ENCODE measurements at regions not wholly inside any gene's neighbourhood (a gene's known extent, or its start where the extent isn't known, plus 50 kb on each side); places are given as distances from the start of the nearest gene placed in this dataset.

DNA sequence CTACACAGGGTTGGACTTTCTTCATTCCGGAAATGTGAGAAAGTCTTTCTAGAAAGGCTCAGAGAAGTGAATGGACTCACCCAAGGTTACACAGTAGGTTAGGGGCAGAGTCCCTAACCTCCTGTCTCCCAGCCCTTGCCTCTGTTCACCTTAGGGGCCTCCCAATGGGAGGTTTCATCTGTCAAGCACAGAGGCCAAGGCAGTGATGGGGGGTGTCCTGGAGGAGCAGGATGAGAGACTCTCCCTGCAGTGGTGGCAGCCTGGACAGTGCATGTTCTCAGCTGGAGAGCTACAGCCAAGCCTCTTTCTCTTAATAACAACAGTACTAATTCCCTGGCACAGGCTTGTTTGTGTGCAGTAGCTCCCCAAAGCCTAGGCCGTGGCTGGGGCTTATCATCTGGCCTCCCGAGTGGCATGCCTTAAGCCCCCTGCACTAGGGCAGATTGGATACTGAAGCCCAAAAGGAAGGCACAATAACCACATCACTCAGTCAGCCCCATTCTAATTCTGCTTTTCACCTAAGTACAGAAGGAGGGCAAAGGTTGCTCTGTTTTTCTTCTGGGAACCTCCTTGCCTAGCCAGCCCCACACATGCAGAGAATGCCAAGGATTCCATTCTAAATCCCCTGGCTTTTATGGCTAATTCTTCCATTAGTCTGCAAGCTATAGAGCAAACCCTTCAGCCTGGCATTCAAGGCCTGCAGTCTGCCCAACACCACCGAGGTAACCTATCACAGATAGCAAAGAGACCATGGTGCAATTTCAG is 50.2 kb upstream of the XPA start:
- H3K4me3 ChIP-seq (ENCODE audit: low read depth in 1 of 2, low read length in 2 of 2): no peak overlapping the region

DNA sequence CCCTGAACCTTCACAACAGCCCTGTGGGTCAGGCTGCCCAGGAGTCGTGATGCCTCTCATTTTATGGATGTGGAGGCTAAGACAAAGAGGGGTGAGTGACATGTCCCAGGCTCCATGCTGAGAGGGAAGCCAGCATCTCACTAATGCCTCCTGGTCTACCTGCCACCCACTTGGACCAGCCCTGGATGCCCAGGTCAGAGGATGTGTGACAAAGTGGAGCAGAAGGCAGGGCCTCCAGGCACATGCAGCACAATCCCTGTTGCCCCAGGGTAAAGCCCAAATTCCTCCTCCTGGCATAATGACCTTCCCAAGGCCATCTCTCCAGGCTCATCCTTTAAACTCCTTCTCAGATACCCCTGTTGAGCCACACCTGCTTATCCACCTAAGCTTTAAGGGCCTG is 51.4 kb upstream of the XPA start:
- H3K9me3 ChIP-seq (ENCODE audit: control insufficient read depth in 1 of 2, low read length in 2 of 2): no peaks in the 10 kb centered on the region
- H3K4me1 ChIP-seq (ENCODE audit: control insufficient read depth in 1 of 2, insufficient read depth in 2 of 2, low read length in 2 of 2): no peaks in the 10 kb centered on the region
- no peaks in the 10 kb centered on the region for H3K36me3 ChIP-seq (ENCODE audit: control insufficient read depth in 1 of 2, insufficient read depth in 2 of 2, low read length in 2 of 2)
- H3K27me3 ChIP-seq (ENCODE audit: low read depth, low read length): no peaks in the 10 kb centered on the region
- H3K4me3 ChIP-seq (ENCODE audit: low read depth in 1 of 2, low read length in 2 of 2): no peak overlapping the region
- H3K27ac ChIP-seq (ENCODE audit: low read length): no peak overlapping the region

More for the DNA sequence above, 50.2 kb upstream of the XPA start:
- no peaks in the 10 kb centered on the region for H3K27me3 ChIP-seq (ENCODE audit: low read depth, low read length)
- no peak overlapping the region for H3K27ac ChIP-seq (ENCODE audit: low read length)
- no peaks in the 10 kb centered on the region for H3K4me1 ChIP-seq (ENCODE audit: control insufficient read depth in 1 of 2, insufficient read depth in 2 of 2, low read length in 2 of 2)
- H3K36me3 ChIP-seq (ENCODE audit: control insufficient read depth in 1 of 2, insufficient read depth in 2 of 2, low read length in 2 of 2): no peaks in the 10 kb centered on the region
- H3K9me3 ChIP-seq (ENCODE audit: control insufficient read depth in 1 of 2, low read length in 2 of 2): peaks cover 0 to 5% of the 10 kb centered on the region in 2 donors

- H3K4me3 ChIP-seq (ENCODE audit: low read depth in 1 of 2, low read length in 2 of 2): no peak overlapping the region
- H3K9me3 ChIP-seq (ENCODE audit: control insufficient read depth in 1 of 2, low read length in 2 of 2): no peaks in the 10 kb centered on the region
- no peaks in the 10 kb centered on the region for H3K27me3 ChIP-seq (ENCODE audit: low read depth, low read length)
- H3K36me3 ChIP-seq (ENCODE audit: control insufficient read depth in 1 of 2, insufficient read depth in 2 of 2, low read length in 2 of 2): no peaks in the 10 kb centered on the region
- H3K4me1 ChIP-seq (ENCODE audit: control insufficient read depth in 1 of 2, insufficient read depth in 2 of 2, low read length in 2 of 2): no peaks in the 10 kb centered on the region
- no peak overlapping the region for H3K27ac ChIP-seq (ENCODE audit: low read length)
Measured at GRCh38 chr9:97749928-97750327, 52.8 kb upstream of the XPA start.

- no peaks in the 10 kb centered on the region for H3K4me1 ChIP-seq (ENCODE audit: control insufficient read depth in 1 of 2, insufficient read depth in 2 of 2, low read length in 2 of 2)
- no peak overlapping the region for H3K27ac ChIP-seq (ENCODE audit: low read length)
- no peaks in the 10 kb centered on the region for H3K27me3 ChIP-seq (ENCODE audit: low read depth, low read length)
- no peak overlapping the region for H3K4me3 ChIP-seq (ENCODE audit: low read depth in 1 of 2, low read length in 2 of 2)
- no peaks in the 10 kb centered on the region for H3K36me3 ChIP-seq (ENCODE audit: control insufficient read depth in 1 of 2, insufficient read depth in 2 of 2, low read length in 2 of 2)
- H3K9me3 ChIP-seq (ENCODE audit: control insufficient read depth in 1 of 2, low read length in 2 of 2): no peaks in the 10 kb centered on the region
Measured at GRCh38 chr9:97751531-97751930, 54.4 kb upstream of the XPA start.

- Histone ChIP-seq H3K4me3 (ENCODE audit: low read depth in 1 of 2, low read length in 2 of 2) (no peak overlapping the region), H3K9me3 (ENCODE audit: control insufficient read depth in 1 of 2, low read length in 2 of 2) (no peaks in the 10 kb centered on the region), H3K36me3 (ENCODE audit: control insufficient read depth in 1 of 2, insufficient read depth in 2 of 2, low read length in 2 of 2) (no peaks in the 10 kb centered on the region), H3K27ac (ENCODE audit: low read length) (no peak overlapping the region), H3K27me3 (ENCODE audit: low read depth, low read length) (no peaks in the 10 kb centered on the region), H3K4me1 (ENCODE audit: control insufficient read depth in 1 of 2, insufficient read depth in 2 of 2, low read length in 2 of 2) (no peaks in the 10 kb centered on the region)
Measured at GRCh38 chr9:97752274-97752673, 55.1 kb upstream of the XPA start.

DNA sequence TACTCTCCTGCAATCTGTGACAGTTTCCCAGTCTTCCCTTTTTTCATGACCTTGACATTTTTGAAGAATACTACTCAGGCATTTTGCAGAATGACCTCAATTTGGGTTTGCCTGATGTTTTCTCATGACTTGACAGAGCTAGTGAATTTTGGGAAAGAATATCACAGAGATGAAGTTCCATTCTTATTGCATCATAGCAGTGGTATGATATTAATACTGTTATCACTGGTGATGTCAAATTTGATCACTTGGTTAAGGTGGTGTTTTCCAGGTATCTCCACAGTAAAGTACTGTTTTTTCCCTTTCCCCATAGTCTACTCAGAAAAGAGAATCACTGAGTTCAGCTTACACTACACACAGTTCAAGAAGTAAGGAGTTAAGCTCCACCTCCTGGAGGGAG is 56.2 kb upstream of the XPA start:
- no peaks in the 10 kb centered on the region for H3K36me3 ChIP-seq (ENCODE audit: control insufficient read depth in 1 of 2, insufficient read depth in 2 of 2, low read length in 2 of 2)

DNA sequence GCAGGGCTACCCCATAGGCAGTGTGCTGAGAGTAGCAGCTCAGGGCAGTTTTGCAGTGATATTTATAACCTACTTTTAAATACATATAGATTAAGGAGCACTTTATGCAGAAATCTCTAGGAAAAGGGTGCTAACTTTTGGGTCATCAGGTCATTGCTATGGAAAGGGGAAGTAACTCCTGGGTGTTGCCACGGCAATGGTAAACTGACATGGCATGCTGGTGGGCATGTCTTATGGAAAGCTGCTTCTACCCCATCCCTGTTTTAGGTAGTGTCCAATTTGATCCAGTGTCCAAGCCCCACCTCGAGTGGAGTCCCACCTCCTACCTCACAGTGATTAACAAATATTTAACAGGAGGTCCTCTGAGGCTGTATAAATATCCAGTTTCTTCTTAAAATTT is 56.8 kb upstream of the XPA start:
- Histone ChIP-seq H3K27ac (ENCODE audit: low read length) (no peak overlapping the region), H3K36me3 (ENCODE audit: control insufficient read depth in 1 of 2, insufficient read depth in 2 of 2, low read length in 2 of 2) (no peaks in the 10 kb centered on the region), H3K4me1 (ENCODE audit: control insufficient read depth in 1 of 2, insufficient read depth in 2 of 2, low read length in 2 of 2) (no peaks in the 10 kb centered on the region), H3K9me3 (ENCODE audit: control insufficient read depth in 1 of 2, low read length in 2 of 2) (no peaks in the 10 kb centered on the region), H3K4me3 (ENCODE audit: low read depth in 1 of 2, low read length in 2 of 2) (no peak overlapping the region), H3K27me3 (ENCODE audit: low read depth, low read length) (no peaks in the 10 kb centered on the region)

More for the DNA sequence above, 56.2 kb upstream of the XPA start:
- Histone ChIP-seq H3K4me3 (ENCODE audit: low read depth in 1 of 2, low read length in 2 of 2) (no peak overlapping the region), H3K27me3 (ENCODE audit: low read depth, low read length) (no peaks in the 10 kb centered on the region), H3K9me3 (ENCODE audit: control insufficient read depth in 1 of 2, low read length in 2 of 2) (no peaks in the 10 kb centered on the region), H3K27ac (ENCODE audit: low read length) (no peak overlapping the region), H3K4me1 (ENCODE audit: control insufficient read depth in 1 of 2, insufficient read depth in 2 of 2, low read length in 2 of 2) (no peaks in the 10 kb centered on the region)

GRCh38 chr9:97755618-97756267 is 58.6 kb upstream of the XPA start:
- H3K4me1 ChIP-seq (ENCODE audit: control insufficient read depth in 1 of 2, insufficient read depth in 2 of 2, low read length in 2 of 2): peaks cover 0 to 4% of the 10 kb centered on the region in 2 donors
- H3K36me3 ChIP-seq (ENCODE audit: control insufficient read depth in 1 of 2, insufficient read depth in 2 of 2, low read length in 2 of 2): no peaks in the 10 kb centered on the region
- no peaks in the 10 kb centered on the region for H3K9me3 ChIP-seq (ENCODE audit: control insufficient read depth in 1 of 2, low read length in 2 of 2)
- H3K27ac ChIP-seq (ENCODE audit: low read length): no peak overlapping the region
- no peaks in the 10 kb centered on the region for H3K27me3 ChIP-seq (ENCODE audit: low read depth, low read length)
- H3K4me3 ChIP-seq (ENCODE audit: low read depth in 1 of 2, low read length in 2 of 2): no peak overlapping the region

DNA sequence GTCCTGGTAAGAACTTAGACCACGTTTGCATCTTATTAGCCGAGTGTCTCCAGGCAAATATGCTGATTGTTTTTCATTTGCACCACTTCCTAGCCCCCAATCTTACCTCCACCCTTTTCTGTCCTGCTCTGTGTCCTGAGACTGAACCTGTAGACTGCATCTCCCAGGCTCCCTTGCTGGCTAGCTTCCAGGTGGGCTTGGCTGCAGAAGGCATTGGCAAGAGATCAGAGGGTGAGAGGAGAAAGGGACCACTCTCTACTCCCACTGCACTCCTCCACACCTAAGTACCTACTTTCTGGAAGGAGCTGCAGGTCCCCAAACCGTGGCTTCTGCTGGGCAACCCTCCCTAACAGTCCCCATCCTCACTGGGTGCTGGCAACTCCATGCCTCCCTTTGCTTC is 59.9 kb upstream of the XPA start:
- Histone ChIP-seq H3K36me3 (ENCODE audit: control insufficient read depth in 1 of 2, insufficient read depth in 2 of 2, low read length in 2 of 2) (no peaks in the 10 kb centered on the region), H3K4me3 (ENCODE audit: low read depth in 1 of 2, low read length in 2 of 2) (no peak overlapping the region), H3K4me1 (ENCODE audit: control insufficient read depth in 1 of 2, insufficient read depth in 2 of 2, low read length in 2 of 2) (peaks cover 0 to 4% of the 10 kb centered on the region in 2 donors), H3K27ac (ENCODE audit: low read length) (no peak overlapping the region), H3K9me3 (ENCODE audit: control insufficient read depth in 1 of 2, low read length in 2 of 2) (no peaks in the 10 kb centered on the region), H3K27me3 (ENCODE audit: low read depth, low read length) (no peaks in the 10 kb centered on the region)

DNA sequence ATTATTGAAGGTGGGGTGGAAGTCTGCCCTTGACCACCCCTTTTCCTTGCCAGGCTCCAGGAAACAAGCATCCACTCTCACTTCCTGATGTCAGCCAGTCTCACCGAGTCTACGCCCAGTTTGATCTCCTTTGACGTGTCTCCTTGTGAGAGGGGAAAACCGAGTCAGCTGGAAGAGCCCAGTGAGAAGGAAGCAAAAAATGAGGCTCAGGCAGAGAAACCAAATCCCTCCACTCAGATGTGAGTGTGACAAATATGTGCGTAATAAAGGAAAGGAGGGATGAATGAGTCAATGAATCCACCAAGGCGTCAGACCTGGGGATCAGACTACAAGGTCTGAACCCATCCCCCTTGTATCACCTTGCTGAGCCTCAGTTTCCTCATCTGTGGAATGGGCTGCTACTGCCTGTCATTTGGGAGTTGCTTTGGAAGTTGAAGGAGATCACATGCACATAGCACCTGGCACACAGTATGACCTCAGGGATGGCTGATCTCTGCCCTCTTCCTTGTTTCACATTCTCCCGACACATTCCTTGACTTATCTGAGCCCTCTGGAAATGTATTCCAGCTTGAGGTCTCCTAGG is 61.3 kb upstream of the XPA start:
- Histone ChIP-seq H3K4me1 (ENCODE audit: control insufficient read depth in 1 of 2, insufficient read depth in 2 of 2, low read length in 2 of 2) (peaks cover 0 to 4% of the 10 kb centered on the region in 2 donors), H3K4me3 (ENCODE audit: low read depth in 1 of 2, low read length in 2 of 2) (no peak overlapping the region), H3K27ac (ENCODE audit: low read length) (no peak overlapping the region), H3K36me3 (ENCODE audit: control insufficient read depth in 1 of 2, insufficient read depth in 2 of 2, low read length in 2 of 2) (no peaks in the 10 kb centered on the region), H3K9me3 (ENCODE audit: control insufficient read depth in 1 of 2, low read length in 2 of 2) (no peaks in the 10 kb centered on the region), H3K27me3 (ENCODE audit: low read depth, low read length) (no peaks in the 10 kb centered on the region)

DNA sequence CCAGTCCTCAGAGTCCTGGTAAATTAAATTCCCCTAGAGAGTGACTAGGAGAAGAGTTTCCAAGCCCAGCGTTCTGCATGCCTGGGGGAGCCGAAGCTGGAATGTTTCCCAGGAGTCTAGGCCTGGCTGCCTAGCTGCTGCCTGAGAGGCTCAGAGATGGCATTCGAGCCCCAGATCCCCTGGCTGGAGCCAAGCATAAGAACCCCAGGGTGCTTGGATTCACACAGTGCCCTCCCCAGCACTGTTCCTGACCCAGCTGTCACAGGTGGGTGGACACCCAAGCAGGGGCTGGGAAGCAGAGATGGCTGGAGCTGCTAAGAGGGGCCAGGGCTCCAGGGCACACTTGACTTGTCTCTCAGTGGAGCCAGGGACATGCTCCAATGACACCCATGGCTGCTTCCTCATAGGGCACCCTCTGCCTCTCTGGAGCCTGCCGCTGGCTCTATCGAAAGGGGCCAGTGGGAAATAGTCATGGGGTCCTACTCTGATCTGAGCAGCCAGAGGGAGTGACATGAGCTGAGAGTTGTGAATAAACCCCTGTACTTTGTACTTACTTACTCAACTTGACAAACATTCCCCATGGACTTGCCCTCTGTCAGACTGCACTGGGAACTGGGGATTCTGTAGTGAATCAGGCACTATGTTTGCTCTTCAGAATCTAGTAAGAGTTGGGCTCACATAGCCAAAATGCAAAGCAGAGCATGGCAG is 62.6 kb upstream of the XPA start:
- Histone ChIP-seq H3K27me3 (ENCODE audit: low read depth, low read length) (no peaks in the 10 kb centered on the region), H3K36me3 (ENCODE audit: control insufficient read depth in 1 of 2, insufficient read depth in 2 of 2, low read length in 2 of 2) (no peaks in the 10 kb centered on the region), H3K27ac (ENCODE audit: low read length) (no peak overlapping the region), H3K4me1 (ENCODE audit: control insufficient read depth in 1 of 2, insufficient read depth in 2 of 2, low read length in 2 of 2) (peaks cover 0 to 4% of the 10 kb centered on the region in 2 donors), H3K4me3 (ENCODE audit: low read depth in 1 of 2, low read length in 2 of 2) (no peak overlapping the region), H3K9me3 (ENCODE audit: control insufficient read depth in 1 of 2, low read length in 2 of 2) (no peaks in the 10 kb centered on the region)

Measured in muscle layer of duodenum (tissue), 2 donors.